ENCODE measurements at regions not wholly inside any gene's neighbourhood (a gene's known extent, or its start where the extent isn't known, plus 50 kb on each side); places are given as distances from the start of the nearest gene placed in this dataset.

DNA sequence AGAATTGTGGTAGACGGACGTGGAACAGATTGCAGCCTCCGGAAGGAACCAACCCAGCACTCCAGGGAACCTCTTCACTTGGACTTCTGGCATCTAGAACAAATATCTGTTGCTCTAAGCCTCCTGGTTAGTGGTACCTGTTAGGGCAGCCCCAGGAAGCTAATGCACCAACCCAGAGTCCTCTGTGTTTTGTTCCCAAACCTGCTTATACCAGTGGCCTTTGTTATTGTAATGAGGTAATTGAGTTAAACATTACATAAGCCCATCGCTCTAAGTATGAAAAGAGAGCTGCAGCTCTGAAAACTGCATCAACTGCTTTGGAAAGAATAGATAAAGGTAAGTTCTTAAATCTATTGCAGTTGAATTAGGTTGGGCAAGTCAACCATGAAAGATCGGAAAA is 516.7 kb downstream of the NPHP4 start:
- no peak for DNase-seq (ENCODE audit: low read depth)

DNA sequence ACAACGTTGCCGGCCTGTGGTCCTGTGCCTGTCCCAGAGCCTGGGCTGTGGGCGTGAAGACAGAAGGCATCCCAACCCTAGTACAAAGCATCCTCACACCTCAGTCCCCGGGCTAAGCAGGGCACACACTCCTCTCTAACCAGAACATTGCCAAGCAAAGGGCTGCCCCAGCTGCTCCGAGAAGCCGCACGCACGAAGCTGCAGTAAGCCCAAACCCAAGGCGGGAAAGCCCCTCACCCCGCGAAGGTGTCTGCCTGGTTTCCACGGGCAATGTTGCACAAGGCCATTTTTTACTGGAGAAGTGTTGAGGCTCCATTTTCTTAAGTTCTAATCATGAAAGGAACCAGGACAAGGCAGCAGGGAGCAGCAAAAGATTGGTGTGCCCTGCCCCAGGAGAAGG is 519.0 kb downstream of the NPHP4 start:
- DNase-seq (ENCODE audit: low read depth): no peak

DNA sequence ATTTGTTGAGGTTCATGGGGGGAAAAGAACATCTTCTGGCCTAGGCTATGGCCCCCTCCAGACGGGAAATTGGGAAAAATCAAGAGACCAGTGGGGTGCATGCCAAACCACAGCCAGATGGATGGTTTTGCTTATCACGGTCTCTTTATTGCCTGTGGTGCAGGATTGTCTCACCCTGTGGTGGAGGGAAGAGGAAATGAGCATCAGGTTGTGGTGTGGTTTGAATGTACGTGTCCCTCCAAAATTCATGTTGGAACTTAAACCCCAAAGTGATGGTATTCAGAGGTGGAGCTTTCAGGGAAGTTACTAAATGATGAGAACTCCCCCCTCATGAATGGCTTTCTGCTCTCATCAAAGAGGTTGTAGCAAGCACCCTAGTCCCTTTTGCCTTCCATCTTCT is 525.7 kb downstream of the NPHP4 start:
- no peak for DNase-seq (ENCODE audit: low read depth)

DNA sequence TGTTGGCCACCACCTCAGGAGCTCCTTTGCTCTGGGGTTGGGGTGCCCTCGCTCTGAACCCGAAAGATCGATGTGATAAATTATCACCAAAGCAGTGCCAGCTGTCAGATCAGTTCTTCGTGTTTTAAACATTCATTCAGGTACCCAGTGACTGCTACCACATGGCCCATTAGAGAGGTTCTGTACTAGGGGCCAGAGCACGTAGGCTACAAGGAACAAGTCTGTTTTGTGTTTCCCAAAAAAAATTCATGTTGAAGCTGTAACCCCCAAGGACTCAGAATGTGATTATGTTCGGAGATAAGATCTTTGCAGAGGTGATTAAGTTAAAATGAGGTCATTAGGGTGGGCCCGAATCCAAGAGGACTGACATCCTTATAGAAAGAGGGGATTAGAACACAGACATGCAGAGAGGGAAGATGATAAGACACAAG is 526.9 kb downstream of the NPHP4 start:
- no peak for DNase-seq (ENCODE audit: low read depth)

DNA sequence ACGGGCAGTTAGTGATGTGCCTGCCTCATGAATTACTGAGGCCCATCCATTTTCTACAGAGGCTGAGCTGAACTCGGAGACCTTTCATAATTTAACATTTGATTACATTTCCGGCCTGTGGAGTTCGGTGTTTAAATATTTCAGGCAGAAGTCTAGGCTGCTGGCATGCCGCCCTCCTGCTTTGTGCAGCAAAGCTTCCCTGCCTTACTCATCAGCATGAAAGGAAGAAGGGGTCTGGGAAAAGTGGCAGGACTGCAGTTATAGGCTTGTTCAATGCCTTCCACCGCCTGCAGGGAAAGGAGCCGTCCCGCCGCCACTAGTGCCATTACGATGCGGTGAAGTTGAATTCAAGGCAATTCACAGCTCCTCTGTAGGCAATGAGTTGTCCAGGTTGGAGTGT is 527.9 kb downstream of the NPHP4 start:
- DNase-seq (ENCODE audit: low read depth): no peak

DNA sequence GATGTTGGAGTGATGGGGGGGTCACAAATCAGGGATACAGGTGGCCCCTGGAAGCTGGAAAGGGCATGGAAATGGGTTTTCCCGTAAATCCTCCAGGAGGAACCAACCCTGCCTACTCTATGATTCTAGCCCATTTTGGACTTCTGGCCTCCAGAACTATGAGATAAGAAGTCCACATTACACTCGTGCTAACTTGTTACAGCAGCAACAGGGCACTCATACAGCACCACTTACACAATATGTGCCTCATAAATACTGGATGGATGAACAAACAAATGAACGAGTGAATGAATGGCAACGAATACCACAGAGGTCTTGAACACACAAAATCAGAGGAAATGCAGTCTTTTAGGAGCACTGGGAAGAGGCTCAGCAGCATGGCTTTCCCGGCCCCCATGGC is 531.3 kb downstream of the NPHP4 start:
- DNase-seq (ENCODE audit: low read depth): no peak

DNA sequence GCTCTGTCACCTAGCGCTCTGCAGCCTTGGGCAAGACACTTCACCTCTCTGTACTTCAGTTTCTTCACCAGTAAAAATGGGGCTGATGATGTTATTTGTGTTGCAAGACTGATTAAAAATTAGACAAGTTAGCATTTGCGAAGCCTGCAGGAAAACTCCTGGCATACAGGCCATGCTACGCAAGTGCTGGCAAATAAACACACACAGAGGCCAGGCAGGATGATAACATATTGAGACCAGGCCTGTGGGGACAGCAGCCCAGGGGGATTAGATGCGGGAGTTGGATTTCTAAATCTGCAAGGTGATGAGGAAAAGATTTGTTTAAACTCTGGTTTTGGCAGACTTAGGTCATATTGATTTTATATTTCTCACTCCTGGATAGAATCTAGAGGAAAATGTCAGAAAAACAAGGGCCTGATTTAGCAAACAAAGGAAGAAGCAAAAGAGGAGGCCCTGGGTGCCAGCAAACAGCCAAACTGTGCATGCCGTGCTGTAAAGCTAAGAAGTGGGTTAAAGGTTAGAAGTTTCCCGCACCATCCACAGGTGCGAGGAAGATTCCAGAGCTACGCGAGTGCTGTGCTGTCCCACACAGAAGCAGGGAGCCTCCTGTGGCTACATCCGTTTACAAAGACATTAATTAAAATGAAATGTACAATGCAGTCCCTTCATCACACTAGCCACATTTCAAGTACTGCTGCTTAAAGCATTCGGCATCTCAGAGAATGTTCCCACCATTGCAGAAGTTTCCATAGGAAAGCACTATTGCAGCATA is 532.2 kb downstream of the NPHP4 start:
- no peak for DNase-seq (ENCODE audit: low read depth)

DNA sequence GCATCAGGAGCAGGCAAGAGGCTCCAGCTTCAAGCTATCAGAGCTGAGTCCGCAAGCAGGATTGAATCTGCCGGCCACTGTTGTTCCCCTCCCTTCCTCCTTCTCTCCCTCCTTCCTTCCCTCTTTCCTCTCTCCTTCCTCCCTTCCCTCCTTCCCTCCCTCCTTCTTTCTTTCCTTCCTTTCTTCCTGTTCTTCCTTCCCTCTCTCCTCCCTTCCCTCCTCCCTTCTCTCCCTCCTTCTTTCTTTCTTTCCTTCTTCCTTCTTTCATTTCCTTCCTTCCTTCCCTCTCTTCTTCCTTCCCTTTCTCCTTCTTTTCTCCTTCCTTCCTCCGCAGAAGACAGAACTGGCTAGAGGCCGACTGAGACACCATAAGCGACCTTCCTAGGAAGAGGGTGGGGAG is 534.0 kb downstream of the NPHP4 start:
- no peak for DNase-seq (ENCODE audit: low read depth)

DNA sequence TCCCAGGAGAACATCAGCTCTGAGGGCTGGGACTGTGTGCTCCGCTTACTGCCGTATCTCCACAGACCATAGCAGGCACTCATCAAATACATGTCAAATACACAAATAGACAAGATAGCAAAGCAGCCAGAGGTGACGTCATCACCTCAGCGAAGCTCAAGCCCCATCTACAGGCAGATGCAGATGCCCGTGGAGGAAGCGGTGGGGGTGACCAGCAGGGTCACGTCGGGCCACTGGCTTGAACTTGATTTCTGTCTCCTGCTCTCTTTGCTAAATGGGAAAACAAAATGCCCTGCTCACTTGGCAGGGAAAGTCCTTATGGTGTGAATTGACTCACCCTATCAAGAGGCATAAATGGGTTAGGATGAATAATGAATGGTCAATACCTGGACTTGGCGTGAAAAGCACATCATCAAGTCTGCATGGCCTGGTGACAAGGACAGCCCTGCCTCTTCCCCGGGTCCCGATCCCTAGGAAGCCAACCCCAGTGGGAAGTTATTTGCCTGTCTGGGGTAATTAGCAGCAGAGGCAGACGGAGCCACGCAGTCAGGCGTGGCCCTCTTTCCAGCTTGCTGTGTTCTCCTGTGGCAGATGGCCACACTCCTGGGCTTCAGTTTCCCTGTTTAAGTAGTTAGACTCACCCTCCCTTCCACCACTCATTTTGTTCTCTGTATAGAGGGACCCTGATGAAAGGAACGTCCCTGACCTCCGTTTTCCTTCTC is 536.0 kb downstream of the NPHP4 start:
- DNase-seq (ENCODE audit: low read depth): no peak

DNA sequence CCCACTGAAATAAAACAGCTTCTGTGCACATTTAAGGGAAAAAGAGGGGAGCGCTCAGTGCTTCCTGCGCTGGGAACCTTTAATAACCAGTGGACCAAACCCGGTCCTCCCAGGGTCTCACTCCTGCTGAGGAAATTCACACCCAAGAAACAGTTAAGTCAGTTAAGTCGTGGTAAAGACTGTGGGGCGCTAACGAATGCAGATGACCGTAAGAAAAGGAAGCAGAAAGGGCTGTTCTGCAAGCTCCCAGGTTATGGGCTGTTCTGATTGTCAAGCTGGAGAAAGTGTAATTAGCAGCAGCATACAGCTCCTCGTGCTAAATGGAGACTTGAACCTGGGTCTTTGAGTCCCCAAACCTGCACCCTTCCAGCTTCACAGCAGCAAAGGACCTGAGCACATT is 536.6 kb downstream of the NPHP4 start:
- DNase-seq (ENCODE audit: low read depth): no peak

DNA sequence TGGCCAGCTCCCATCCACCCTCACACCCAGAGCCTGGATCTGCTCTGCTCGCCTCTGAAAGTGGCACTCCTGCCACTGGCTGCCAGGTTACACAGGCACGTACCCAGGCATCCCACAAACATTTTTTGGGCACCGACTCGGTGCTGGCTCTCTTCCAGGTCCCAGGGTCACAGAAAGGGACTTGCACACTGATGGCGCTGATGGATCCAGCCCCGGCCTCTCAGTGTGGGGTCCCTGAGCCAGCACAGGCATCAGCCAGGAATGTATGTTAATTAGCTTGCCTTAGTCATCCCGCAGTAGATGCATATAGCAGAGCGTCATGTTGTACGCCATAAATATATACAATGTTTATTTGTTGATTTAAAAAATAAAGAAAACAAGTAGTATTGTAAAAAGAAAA is 537.2 kb downstream of the NPHP4 start:
- DNase-seq (ENCODE audit: low read depth): no peak

DNA sequence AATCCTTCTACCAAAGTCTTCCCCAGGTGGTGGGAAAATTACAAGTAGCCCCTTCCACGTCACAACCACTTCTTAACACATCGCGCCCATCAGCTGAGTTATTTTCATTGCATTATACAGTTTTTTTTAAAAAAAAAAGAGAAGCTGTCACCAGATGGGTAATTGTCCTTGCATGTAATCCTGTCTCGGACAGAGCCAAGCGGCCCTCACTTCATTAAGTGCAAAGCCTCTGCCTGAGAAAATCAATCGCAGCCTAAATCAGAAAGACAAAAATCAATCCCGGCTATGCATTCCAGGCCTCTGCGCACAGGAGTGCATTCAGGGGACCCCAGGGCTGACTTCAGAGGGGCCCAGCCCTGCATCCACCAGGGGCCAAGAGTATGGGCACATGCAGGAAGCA is 538.9 kb downstream of the NPHP4 start:
- DNase-seq (ENCODE audit: low read depth): no peak

DNA sequence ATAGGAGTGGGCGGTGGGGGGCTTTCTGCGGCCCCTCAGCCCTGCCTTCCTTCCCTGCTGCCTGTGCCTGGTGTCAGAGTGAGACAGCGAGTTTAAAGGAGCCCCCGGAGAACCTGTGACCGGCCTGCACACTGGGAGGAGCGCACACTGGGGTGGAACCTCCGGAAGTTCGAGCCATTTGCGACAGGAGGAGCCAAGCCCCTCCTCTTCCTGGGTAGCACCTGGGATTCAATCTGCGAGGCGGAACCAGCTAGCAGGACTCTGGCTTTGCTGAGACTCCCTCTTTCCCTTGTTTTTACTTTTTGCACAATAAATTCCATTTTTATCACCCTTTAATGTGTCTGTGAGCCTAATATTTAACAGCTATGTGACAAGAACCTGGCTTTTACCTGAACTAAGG is 540.6 kb downstream of the NPHP4 start:
- no peak for DNase-seq (ENCODE audit: low read depth)

DNA sequence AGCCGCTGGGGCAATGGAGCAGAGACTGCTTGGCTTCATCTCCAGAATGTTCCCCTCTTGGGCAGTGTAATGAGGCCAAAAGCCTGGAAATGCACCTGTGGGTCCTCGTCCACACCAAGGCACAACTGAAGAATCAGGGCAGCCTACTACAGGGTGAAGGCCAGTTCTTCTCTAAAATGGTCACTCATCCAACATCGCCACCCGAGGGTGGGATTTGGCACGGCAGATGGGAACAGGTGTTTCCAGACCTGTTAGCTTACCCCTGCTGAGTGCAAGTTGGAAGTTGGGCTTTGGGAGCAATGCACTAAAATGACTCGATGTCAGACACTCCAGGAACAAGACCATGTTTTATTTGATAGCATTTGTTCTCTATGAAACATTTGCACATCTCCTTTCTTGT is 543.7 kb downstream of the NPHP4 start:
- no peak for DNase-seq (ENCODE audit: low read depth)

DNA sequence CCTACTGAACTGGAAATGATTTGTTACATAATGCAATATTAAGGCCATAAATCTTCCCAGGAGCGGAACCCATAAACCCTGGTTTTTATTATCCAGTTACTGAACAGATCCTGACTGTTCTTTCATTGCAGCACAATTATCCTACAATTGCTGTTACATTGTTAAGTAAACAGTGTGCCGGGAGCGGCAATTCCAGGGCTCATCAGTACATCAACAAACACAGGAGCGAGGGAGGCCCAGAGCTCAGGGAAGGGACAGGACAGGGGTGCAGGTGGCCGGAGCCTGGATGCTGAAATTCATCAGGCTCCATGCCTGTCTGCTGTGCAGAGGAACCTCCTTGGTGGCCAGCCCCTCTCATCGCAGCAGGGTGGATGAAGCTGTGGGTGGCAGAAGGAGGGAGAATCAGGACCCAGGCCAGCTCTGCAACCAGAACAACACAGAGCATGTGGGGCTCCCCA is 544.7 kb downstream of the NPHP4 start:
- no peak for DNase-seq (ENCODE audit: low read depth)

DNA sequence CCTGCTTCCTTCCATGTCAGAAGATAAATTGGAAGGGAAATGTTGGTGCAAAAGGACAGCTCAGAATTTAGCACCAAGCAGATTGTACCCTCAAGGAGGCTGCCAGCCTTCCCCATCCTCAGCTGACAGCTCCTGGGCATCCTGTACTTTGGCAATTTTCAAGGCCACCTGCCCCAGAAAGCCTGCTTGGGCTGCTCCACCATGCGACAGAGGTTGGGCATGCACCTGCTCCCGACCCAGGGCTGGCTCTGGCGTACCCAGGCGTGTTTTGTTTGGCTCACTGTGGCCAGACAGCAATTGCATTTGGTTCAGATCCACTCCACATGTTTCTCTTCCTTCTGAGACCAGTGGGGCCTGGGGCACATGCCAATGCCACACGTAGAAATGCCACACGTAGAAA is 547.8 kb downstream of the NPHP4 start:
- DNase-seq (ENCODE audit: low read depth): no peak

DNA sequence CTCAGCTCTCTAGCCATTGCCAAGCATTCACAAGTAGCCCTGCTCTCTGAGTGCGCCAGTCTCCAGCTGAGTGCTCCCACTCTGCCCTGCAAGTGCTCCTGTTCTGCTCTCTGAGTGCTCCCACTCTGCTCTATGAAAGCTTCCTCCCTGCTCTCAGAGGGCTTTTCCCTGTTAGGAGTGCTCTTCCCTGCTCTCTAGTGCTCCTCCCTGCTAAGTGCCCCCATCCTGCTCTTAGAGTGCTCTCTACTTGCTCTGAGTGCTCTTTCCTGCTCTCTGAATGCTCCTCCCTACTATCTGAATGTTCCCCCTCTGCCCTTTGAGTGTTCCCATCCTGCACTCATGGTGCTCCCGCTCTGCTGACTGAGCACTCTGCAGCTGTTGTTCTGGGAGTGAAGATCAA is 555.4 kb downstream of the NPHP4 start:
- no peak for DNase-seq (ENCODE audit: low read depth)

DNA sequence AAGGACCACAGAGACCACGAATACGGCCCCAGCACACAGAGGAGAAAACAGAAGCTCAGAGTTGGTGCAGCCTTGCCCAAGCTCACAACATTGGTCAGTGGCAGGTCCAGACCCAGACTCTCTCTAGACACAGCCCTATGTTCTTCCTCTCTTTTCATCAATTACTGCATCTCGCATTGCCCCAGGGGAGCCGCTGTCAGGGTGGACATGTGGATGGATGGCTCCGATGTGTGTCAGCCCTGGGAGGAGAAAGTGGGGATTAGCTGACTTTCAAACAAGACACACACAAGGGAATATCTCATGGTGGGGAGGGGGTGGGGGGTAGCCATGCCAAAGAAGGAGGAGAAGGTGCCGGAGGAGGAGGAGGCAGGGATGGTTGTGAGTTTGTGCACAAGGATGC is 556.8 kb downstream of the NPHP4 start:
- no peak for DNase-seq (ENCODE audit: low read depth)

DNA sequence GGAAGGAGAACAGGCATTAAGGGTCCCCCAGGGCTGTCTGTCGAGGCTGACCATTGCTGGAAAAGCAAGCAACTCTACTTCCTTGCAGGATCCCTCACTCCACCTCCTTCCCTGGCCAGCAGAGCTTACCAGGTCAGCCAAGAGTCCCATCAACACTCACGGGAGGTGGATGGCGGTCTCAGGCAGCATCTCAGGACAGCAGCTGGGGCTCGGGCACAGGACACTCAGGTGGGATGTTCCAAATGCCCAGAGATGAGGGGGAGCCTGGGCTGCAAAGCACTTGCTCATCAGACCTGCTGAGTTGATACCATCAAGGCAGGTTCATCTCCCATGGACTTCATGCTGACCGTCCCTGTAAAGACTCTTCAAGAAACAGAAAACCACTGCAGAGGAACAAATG is 559.8 kb downstream of the NPHP4 start:
- no peak for DNase-seq (ENCODE audit: low read depth)

DNA sequence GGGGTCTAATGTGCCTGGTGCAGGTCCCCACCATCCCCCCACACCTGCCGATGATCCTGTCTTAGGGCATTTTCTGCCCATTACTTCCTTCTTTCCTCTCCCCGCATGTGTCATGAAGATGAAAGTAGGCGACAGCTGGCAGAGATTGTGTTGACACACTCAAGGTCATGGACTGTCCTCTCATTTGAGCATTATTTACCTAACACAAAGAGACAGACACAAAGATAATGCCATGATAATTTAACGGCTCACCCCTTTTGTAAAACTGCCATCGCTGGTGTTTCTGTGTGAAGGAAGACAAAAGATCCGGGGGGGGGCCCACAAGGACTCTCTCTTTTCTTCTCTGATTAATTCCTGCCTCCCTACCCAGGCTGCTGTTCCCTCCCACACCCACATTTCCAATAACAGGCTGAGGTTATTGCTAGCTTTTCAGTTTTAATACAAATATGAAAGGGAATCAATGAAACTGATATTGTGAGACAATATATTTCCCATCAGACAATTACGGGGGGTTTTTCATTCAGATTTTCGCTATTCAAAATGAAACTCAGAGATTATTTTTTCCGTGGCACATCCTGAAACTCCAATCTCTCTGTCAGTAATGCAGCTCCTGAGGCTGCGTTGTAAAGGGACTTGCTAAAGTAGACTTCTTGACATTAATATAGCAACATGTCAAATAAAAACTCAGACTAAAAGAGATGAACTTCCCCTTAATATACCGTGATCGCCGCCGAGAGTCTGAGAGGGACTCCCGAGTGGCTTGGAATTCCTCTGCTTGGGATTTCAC is 561.1 kb downstream of the NPHP4 start:
- no peak for DNase-seq (ENCODE audit: low read depth)

DNA sequence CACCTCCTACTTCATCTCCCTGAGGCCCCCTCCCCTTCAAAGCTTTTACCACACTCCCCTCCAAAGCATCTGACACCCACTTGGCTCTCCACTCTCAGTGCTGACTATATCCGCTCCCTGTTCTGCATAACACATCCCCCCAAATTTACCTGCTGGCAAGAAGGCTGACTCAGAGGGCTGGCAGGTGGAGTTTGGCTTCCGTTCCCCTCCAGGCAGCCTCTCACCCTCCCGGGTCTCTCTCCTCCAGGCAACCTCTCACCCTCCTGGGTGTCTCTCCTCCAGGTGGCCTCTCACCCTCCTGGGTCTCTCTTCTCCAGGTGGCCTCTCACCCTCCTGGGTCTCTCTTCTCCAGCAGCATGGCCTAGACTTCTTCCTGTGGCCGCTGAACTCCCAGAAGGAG is 562.1 kb downstream of the NPHP4 start:
- DNase-seq (ENCODE audit: low read depth): no peak

DNA sequence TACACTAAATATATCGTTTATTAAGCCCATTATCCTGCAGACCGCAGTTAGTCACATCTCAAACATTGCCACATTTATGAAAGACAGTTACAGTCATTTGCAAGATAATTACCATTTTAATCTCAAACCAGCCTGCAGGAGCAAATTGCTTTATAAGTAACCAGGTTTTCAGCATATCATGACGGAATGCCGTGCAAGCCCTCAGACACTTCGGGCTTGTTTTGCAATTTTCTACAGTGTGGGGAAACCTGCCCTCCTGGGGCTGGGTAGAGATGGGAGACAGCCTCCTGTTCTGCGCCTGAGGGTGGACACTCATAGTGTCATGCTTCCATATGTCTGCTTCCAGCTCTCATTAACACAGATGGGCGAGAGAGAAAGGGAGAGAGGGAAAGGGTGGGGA is 563.9 kb downstream of the NPHP4 start:
- DNase-seq (ENCODE audit: low read depth): no peak

Measured in Daoy (cell line).